ENCODE measurements at regions not wholly inside any gene's neighbourhood (a gene's known extent, or its start where the extent isn't known, plus 50 kb on each side); places are given as distances from the start of the nearest gene placed in this dataset.

DNA sequence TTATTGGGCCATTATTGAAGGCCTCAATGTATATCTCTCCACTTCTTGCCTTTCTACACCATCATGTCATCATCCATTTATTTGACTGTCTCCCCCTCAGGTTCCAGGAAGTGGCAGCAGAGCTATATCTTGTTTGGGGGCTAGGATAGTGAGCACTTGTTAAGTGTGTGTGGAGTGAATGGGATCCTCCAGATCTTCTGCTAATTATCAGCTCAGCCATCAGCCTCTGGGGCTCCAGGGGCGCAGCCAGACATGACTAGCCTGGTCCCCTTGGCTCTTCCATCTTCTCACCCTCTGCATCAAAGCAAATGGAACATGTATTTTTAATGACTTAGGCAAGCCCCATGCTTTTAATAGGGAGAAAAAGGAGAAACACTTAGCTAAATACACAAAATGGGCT is 176.5 kb downstream of the ARHGAP12 start:
- TF ChIP-seq, protein P1, sequence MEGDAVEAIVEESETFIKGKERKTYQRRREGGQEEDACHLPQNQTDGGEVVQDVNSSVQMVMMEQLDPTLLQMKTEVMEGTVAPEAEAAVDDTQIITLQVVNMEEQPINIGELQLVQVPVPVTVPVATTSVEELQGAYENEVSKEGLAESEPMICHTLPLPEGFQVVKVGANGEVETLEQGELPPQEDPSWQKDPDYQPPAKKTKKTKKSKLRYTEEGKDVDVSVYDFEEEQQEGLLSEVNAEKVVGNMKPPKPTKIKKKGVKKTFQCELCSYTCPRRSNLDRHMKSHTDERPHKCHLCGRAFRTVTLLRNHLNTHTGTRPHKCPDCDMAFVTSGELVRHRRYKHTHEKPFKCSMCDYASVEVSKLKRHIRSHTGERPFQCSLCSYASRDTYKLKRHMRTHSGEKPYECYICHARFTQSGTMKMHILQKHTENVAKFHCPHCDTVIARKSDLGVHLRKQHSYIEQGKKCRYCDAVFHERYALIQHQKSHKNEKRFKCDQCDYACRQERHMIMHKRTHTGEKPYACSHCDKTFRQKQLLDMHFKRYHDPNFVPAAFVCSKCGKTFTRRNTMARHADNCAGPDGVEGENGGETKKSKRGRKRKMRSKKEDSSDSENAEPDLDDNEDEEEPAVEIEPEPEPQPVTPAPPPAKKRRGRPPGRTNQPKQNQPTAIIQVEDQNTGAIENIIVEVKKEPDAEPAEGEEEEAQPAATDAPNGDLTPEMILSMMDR (IDR thresholded peaks at IDR 0.05) = no peak
- no peak for TF ChIP-seq EP300 (IDR thresholded peaks at IDR 0.05)

Measured in gastroesophageal sphincter (tissue), 3 donors.